ENCODE measurements at regions not wholly inside any gene's neighbourhood (a gene's known extent, or its start where the extent isn't known, plus 50 kb on each side); places are given as distances from the start of the nearest gene placed in this dataset.
A peak's percentile ranks its signal among the peaks of the same experiment; 100 is the strongest.

GRCh38 chrX:143571521-143571920, 54.2 kb upstream of the SPANXN3 start:
- Mint-ChIP-seq H3K4me3 (no peak overlapping the region), H3K27ac (no peak overlapping the region), H3K9me3 (peaks cover 0 to 4% (median 1%) of the 10 kb centered on the region in 7 donors), H3K36me3 (no peaks in the 10 kb centered on the region), H3K4me1 (peaks cover 13% of the 10 kb centered on the region), H3K27me3 (ENCODE audit: low read depth in 3 of 3) (peaks cover 0 to 1% (median 0%) of the 10 kb centered on the region in 3 donors)
- Histone ChIP-seq H3K27ac (ENCODE audit: low read depth in 1 of 2, low read length in 2 of 2) (no peak overlapping the region), H3K36me3 (replicated peaks in 1 of 2; ENCODE audit: control insufficient read depth in 1 of 2, insufficient read depth in 2 of 2, low read length in 2 of 2) (no peaks in the 10 kb centered on the region), H2AFZ (ENCODE audit: insufficient read depth, low read depth, low read length, poor library complexity, severe bottlenecking) (no peak overlapping the region), H3K9ac (ENCODE audit: insufficient read depth, low read length, poor library complexity, severe bottlenecking) (no peak overlapping the region), H3K4me1 (ENCODE audit: control insufficient read depth in 1 of 2, insufficient read depth in 2 of 2, low read length in 2 of 2) (peaks cover 8 to 18% of the 10 kb centered on the region in 2 donors), H3K9me3 (replicated peaks in 1 of 2; ENCODE audit: control insufficient read depth in 1 of 2, insufficient read depth in 1 of 2, low read length in 2 of 2) (no peaks in the 10 kb centered on the region), H3K27me3 (ENCODE audit: control insufficient read depth in 2 of 2, insufficient read depth in 2 of 2, low read length in 2 of 2) (no peaks in the 10 kb centered on the region), H3K4me3 (replicated peaks in 1 of 3; ENCODE audit: low read depth in 2 of 3, low read length in 3 of 3) (no peak overlapping the region), H3K4me2 (replicated peaks; ENCODE audit: extremely low read depth, low read length, poor library complexity, severe bottlenecking) (no peak overlapping the region), H4K20me1 (ENCODE audit: insufficient read depth, low read length) (no peaks in the 10 kb centered on the region), H3K79me2 (ENCODE audit: insufficient read depth, low read length) (no peaks in the 10 kb centered on the region)
- no peak for TF ChIP-seq CTCF (IDR thresholded peaks at IDR 0.05)
- DNase-seq = peak; percentile 2 to 35 (median 2)
- intact Hi-C loops (cut with micrococcal nuclease) = no loop called here
- WGBS (ENCODE audit: insufficient coverage) = 100% methylated on average over 2 of the region's 5 CpGs

- no CpG with 5 or more reads among the region's 2 CpGs for WGBS (ENCODE audit: insufficient coverage)
- Histone ChIP-seq H2AFZ (ENCODE audit: insufficient read depth, low read depth, low read length, poor library complexity, severe bottlenecking) (no peak overlapping the region), H3K4me3 (replicated peaks in 1 of 3; ENCODE audit: low read depth in 2 of 3, low read length in 3 of 3) (no peak overlapping the region), H3K9me3 (replicated peaks in 1 of 2; ENCODE audit: control insufficient read depth in 1 of 2, insufficient read depth in 1 of 2, low read length in 2 of 2) (no peaks in the 10 kb centered on the region), H3K36me3 (replicated peaks in 1 of 2; ENCODE audit: control insufficient read depth in 1 of 2, insufficient read depth in 2 of 2, low read length in 2 of 2) (no peaks in the 10 kb centered on the region), H3K27me3 (ENCODE audit: control insufficient read depth in 2 of 2, insufficient read depth in 2 of 2, low read length in 2 of 2) (no peaks in the 10 kb centered on the region), H3K79me2 (ENCODE audit: insufficient read depth, low read length) (no peaks in the 10 kb centered on the region), H4K20me1 (ENCODE audit: insufficient read depth, low read length) (no peaks in the 10 kb centered on the region), H3K9ac (ENCODE audit: insufficient read depth, low read length, poor library complexity, severe bottlenecking) (no peak overlapping the region), H3K4me1 (ENCODE audit: control insufficient read depth in 1 of 2, insufficient read depth in 2 of 2, low read length in 2 of 2) (peaks cover 8 to 18% of the 10 kb centered on the region in 2 donors), H3K27ac (ENCODE audit: low read depth in 1 of 2, low read length in 2 of 2) (no peak overlapping the region), H3K4me2 (replicated peaks; ENCODE audit: extremely low read depth, low read length, poor library complexity, severe bottlenecking) (no peak overlapping the region)
- Mint-ChIP-seq H3K27me3 (ENCODE audit: low read depth in 3 of 3) (peaks cover 0 to 1% (median 0%) of the 10 kb centered on the region in 3 donors), H3K4me3 (no peak overlapping the region), H3K9me3 (peaks cover 0 to 6% (median 2%) of the 10 kb centered on the region in 7 donors), H3K27ac (no peak overlapping the region), H3K36me3 (no peaks in the 10 kb centered on the region), H3K4me1 (peaks cover 13% of the 10 kb centered on the region)
- TF ChIP-seq CTCF (IDR thresholded peaks at IDR 0.05) = no peak
- DNase-seq = peak; percentile 0 to 32 (median 7)
- intact Hi-C loops (cut with micrococcal nuclease) = no loop called here
Observed at GRCh38 chrX:143570782-143571181, 53.5 kb upstream of the SPANXN3 start.

Data from CD14-positive monocyte (primary cell).